ENCODE measurements at regions not wholly inside any gene's neighbourhood (a gene's known extent, or its start where the extent isn't known, plus 50 kb on each side); places are given as distances from the start of the nearest gene placed in this dataset.

DNA sequence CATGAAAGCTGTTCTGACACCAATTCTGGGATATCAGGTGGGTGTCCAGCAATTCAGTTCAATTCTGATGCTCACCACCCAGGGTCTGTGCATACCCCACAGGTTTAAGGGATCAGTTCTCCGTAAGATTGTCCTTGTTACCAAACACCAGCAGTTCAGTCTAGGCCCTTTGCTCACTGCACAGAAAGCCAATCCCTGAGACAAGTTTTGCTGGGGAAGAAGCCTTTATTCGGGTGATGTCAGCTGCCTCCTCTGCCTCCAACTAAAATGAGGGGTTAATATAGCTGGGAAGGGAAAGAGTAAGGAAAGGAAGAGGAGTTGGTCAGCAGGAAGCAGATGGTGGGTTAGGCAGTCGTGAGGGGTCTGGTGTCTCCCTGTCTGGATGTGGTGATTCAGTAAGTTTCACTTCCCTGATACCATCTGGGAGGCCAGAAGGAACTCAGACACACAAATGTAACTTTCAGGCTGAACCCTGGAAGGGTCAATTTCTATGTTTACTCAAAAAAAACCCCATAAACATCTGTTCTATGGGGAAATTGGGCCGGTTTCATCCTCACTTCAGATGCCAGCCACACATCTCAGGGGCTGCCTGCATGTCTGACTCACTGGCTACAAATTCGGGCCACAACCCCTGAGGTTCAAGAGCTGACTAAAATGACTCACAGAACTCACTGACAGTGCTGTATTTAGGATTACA, 83.3 kb upstream of the PGBD5 start:
- DNase-seq = no peak

- DNase-seq = peak; percentile 85 to 92
These were observed 81.7 kb upstream of the PGBD5 start for GRCh38 chr1:230507666-230508402.

DNA sequence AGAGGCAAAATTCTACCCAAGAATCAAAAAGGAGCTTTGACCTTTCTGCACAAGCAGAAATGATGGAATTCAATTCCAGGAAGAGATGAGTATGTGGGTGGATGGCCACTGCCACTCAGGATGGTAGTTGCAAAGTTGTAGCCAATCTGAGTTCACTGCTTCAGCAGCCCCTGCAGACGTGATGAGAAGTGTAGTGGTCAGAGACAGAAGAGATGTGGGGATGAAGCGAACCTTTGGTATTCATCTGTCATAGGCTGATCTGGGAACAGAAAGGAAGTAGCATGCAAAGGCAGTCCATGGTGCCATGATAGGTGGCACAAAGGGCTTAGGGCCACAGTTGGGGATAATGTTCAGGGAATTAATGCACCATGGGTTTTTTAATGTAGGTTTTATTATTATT, 81.1 kb upstream of the PGBD5 start:
- no peak for DNase-seq

- no peak for DNase-seq
These were observed 80.3 kb upstream of the PGBD5 start for GRCh38 chr1:230506451-230506850.

DNA sequence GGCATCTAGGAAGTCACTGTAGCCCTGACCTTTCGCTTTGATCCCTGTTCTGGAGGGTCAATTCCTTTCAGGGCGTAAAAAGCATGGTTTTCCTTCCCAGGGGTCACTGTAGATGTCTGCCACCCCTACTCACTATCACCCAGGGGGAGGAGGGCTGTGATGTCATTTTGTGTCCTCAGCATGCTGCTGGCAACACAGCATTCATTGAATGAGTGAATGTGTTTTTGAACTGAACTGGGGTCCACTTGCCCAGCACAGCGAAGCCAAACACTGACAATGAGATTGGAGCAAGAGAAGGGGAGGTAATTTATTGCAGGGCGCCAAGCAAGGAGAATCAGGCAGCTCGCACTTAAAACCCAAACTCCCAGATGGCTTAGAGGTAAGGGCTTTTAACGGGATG, 78.2 kb upstream of the PGBD5 start:
- DNase-seq = no peak

- no peak for DNase-seq
These were observed 77.6 kb upstream of the PGBD5 start for GRCh38 chr1:230503726-230504125.

DNA sequence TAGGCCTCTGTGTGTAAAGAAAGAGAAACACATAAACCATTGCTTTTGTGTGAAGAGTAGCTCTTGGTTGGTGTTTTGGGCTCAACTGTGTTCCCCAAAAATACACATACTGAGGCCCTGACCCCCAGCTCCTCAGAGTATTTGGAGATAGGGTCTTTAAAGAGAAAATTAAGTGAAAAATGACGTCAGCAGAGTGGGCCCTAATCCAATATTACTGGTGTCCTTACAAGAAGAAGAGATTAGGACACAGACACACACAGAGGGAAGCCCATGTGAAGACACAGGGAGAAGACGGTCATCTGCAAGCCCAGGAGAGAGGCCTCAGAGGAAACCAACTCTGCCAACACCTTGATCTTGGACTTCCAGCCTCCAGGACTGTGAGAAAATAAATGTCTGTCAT, 76.9 kb upstream of the PGBD5 start:
- no peak for DNase-seq

DNA sequence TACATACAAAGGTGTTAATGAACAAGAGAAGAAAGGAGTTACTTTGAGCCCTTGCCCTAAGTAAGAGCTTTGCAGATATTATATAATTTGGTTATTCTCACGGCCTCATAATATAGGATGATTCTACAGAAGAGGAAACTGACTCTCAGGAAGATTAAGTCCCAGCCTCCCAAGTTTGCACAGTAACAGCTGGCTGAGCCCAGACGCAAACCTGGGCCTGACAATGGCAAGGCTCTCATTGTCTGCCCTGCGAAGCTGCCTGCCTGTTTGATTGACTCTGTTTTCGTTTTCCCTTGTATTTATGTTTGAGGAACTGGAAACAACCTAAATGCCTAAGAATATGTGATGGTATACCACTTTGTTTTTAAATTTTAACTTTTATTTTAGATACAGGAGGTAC, 76.2 kb upstream of the PGBD5 start:
- no peak for DNase-seq

DNA sequence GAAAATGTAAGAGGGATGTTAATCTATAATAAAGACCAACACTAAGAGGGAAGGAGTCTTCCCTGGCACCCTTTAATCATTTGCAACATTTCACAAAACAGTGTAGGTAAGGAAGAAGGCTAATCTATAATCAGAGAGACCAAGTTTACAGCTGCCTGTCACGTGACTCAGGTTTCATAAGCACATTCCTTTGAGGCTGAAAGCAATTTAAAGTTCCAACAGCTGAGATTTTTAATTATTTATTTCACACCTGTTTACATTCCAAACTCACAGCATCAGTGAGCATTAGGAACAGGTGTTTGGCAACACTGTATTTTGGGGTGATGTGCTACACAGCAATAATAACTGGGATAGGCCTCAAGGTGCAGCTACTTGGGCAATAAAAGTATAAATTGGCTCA, 75.7 kb upstream of the PGBD5 start:
- no peak for DNase-seq

GRCh38 chr1:230501242-230501641, 75.1 kb upstream of the PGBD5 start:
- no peak for DNase-seq

GRCh38 chr1:230500063-230500462, 73.9 kb upstream of the PGBD5 start:
- no peak for DNase-seq

DNA sequence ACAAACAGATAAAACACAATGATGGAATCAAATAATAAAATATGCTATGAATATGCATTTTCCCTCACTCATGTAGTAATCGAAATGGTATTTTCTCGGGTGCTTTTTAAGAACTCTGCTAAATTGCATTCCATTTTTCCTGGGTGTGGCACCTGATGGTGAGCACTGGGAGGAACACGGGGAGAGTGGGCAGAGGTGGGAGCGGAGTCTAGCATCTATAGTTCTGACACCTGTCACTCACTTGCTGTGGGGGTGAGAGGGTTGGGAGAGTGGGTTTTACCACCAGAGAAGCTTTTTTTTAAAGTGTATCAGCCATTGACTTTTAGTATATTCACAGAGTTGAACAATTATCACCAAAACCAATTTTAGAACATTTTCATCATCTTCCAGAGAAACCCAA, 73.4 kb upstream of the PGBD5 start:
- no peak for DNase-seq

DNA sequence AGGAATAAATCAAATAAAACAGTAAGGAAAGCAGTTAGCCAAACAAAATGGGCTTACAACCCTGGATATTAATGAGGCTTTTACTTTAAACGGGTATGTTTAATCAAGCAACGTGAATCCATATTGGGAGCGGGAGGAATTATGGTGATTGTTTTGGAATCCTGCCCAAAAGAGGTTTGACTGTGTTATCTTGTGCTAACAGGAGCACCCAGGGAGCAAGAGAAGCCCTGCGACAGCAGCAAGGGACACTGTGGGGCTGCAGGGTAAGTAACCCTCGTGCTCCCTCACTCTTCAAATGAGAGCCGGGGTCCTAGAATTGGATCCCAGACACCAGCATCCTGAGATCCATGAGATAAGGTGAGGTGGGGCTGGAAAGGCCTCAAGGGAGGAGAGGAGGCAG, 72.6 kb upstream of the PGBD5 start:
- no peak for DNase-seq

- DNase-seq = no peak
These were observed 70.3 kb upstream of the PGBD5 start for GRCh38 chr1:230496451-230496850.

DNA sequence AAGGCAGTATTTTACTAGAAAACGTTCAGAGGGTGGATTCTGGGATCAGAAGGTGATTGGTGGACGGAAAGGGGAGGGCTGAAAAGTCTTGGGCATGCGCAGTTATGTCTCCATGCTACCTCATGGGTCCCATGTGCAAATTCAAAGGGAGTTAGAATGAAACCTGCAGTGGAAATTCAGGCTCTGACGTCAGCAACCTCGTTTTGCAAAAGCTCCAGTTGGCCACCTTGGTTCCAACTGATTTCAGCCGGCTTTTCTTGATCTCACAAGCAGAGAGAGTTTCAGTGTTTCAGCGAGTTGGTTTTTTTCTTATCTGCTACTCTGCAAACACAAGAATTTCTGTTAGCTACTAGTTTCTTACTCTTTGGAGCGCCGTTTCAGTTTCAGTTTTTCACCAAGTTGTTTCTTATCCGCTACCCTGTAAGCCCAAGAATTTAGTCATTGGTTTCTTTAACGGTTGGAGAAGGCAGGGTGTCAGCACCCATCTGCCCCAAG, 69.8 kb upstream of the PGBD5 start:
- DNase-seq = no peak

GRCh38 chr1:230495076-230495475, 68.9 kb upstream of the PGBD5 start:
- no peak for DNase-seq

- DNase-seq = no peak
These were observed 68.4 kb upstream of the PGBD5 start for GRCh38 chr1:230494514-230494913.

- no peak for DNase-seq
These were observed 67.9 kb upstream of the PGBD5 start for GRCh38 chr1:230494026-230494425.

DNA sequence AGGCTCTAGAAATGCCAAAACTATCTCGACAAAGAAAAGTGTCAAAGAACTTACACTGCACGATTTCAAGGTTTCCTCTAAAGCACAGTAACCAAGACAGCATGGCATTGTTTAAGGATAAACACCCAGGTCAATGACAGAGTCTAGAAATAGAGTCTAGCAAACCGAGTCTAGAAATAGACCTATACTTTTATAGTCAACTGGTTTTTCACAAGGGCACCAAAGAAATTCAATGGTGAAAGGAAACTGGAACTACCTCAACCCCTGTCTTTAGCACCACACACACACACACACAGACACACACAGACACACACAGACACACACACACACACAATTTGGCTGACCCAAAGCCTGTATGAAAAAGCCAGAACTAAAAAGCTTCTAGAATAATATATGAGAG, 67.1 kb upstream of the PGBD5 start:
- DNase-seq = no peak

DNA sequence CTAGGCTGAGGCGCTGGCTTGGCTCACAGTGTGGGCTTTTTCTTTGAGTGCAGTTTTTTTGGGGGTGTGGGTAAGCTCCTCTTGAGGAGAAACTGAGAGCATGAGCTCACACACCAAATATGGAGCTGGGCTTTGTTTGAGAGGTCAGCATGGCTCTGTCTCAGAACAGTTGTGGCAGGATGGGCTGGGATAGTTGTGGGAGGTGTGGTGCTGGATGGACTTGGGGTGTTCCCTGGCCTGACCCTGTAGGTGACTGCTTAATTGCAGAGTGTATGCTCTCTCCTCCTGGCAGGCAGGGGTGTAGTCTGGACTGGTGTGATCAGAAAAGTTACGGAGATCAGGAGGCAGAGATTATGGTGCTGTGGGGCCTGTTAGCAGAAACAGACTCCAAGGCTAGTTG, 64.3 kb upstream of the PGBD5 start:
- DNase-seq = no peak

- DNase-seq = no peak
These were observed 61.8 kb upstream of the PGBD5 start for GRCh38 chr1:230487773-230488428.

GRCh38 chr1:230476622-230477003, 50.5 kb upstream of the PGBD5 start:
- no peak for DNase-seq

GRCh38 chr1:230475856-230476621, 49.9 kb upstream of the PGBD5 start:
- DNase-seq = peak in 1 of 2 experiments; percentile 23
